Transverse colon (tissue), 4 donors: ENCODE measurements at regions not wholly inside any gene's neighbourhood (a gene's known extent, or its start where the extent isn't known, plus 50 kb on each side); places are given as distances from the start of the nearest gene placed in this dataset.

Experiments used
- DNase-seq: peaks from one replicate; pipeline ENCODE4 v3.0.0-alpha.2; 2019
- H3K27ac ChIP-seq, 4 donors: fragments of 200-600 bp; sonication (generic); 2 replicates each; pipeline ENCODE4 v1.5.1; 2016 to 2018; ENCODE audit warnings: inconsistent platforms in 4 of 4
- H3K27me3 ChIP-seq: fragments of 200-600 bp; sonication (generic); 2 replicates; pipeline ENCODE4 v1.5.1; 2017; ENCODE audit warnings: inconsistent platforms
- H3K36me3 ChIP-seq, 4 donors: fragments of 200-600 bp; sonication (generic); 2 replicates each; pipeline ENCODE4 v1.5.1; 2017 to 2019; ENCODE audit warnings: inconsistent platforms in 4 of 4
- H3K4me1 ChIP-seq, 4 donors: fragments of 200-600 bp; sonication (generic); 2 replicates each; pipeline ENCODE4 v1.5.1; 2017 to 2020; ENCODE audit warnings: inconsistent platforms in 4 of 4
- H3K4me3 ChIP-seq, 4 donors: fragments of 200-600 bp; sonication (generic); 1 replicate in 1 of 4; 2 replicates in 3 of 4; pipeline versions ENCODE4 v1.5.1 to v1.6.1; 2017 to 2019; ENCODE audit warnings: inconsistent platforms in 4 of 4
- H3K9me3 ChIP-seq, 2 donors: fragments of 200-600 bp; sonication (generic); 2 replicates each; pipeline ENCODE4 v1.5.1; 2017 to 2019; ENCODE audit warnings: inconsistent platforms in 2 of 2
- CTCF ChIP-seq, 5 experiments: fragments of 200-600 bp in 3 of 5; fragments of 450-650 bp in 2 of 5; sonication (generic) in 3 of 5; IDR thresholded peaks; 1 replicate in 2 of 5; 2 replicates in 3 of 5; pipeline ENCODE4 v1.5.1; 2016 to 2017; ENCODE audit warnings: antibody characterized with exemption in 5 of 5, inconsistent platforms in 3 of 5, mild to moderate bottlenecking in 2 of 5, moderate library complexity in 1 of 5
- EP300 ChIP-seq: sonication (generic); formaldehyde crosslinking; IDR thresholded peaks from one replicate; pipeline ENCODE4 v1.6.1; 2017; ENCODE audit warnings: antibody characterized with exemption, low read depth
- POLR2A ChIP-seq: fragments of 450-650 bp; IDR thresholded peaks from one replicate; pipeline ENCODE4 v1.6.1; 2016; ENCODE audit warnings: antibody characterized with exemption, mild to moderate bottlenecking, moderate library complexity
- POLR2AphosphoS5 ChIP-seq, 3 donors: sonication (generic); formaldehyde crosslinking; IDR thresholded peaks; one replicate each; pipeline ENCODE4 v1.6.1; 2016; ENCODE audit warnings: antibody characterized with exemption in 3 of 3
- WGBS, 2 donors: methylation state at CpG; one replicate each; pipeline ENCODE4 v1.1.5; 2018; ENCODE audit warnings: low coverage in 1 of 2; 5-methylcytosine and 5-hydroxymethylcytosine counted together
- in situ Hi-C, 4 donors: fragments of 200-750 bp; cut with MboI; loops; one replicate each; pipeline versions ENCODE4 v1.15.0 to v1.15.1; 2017; ENCODE audit warnings: low sequenced_read_pairs in 3 of 4, low pct_ligation_motif_present in 1 of 4, low pct_unique_long_range_greater_than_20kb in 1 of 4
- intact Hi-C: fragments of 100-400 bp; cut with DNase I; formaldehyde crosslinking; loops from one replicate; pipeline ENCODE4 v1.15.1; 2023; ENCODE audit warnings: low total_unique reads

DNA sequence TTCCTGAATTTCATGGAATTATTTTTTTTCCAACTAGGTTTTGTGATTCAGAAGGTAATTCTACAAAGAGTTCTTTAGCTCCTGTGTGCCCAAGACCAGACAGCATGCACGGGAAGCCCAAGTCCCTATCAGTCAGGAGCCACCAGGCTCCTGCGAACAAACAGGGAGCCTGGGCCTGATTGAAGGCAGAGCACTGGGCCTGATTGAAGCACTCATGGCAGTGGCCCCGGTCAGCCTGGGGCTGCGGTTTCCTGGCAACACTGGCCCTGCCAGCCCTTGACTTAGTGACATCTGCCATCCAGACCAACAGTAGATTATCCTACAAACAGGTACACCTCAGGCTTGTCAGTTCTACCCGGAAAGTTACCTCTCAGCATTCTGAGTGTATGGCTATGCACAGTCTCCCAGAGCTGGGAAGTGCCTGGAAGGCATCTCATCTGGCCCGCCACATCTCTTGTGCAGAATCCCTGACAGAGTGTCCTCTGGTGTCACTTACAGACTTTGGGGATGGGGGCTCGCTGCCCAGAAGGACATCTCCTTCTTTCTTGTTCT is 133.8 kb downstream of the VEGFA start:
- H3K4me1 ChIP-seq: no peaks in the 10 kb centered on the region
- in situ Hi-C loops: no loop called here
- intact Hi-C loops: no loop called here
- H3K4me3 ChIP-seq: no peak overlapping the region
- H3K36me3 ChIP-seq: no peaks in the 10 kb centered on the region
- no peak for TF ChIP-seq POLR2A
- TF ChIP-seq CTCF (IDR thresholded peaks at IDR 0.05): no peak
- TF ChIP-seq POLR2AphosphoS5 (IDR thresholded peaks at IDR 0.05): no peak
- no peak for TF ChIP-seq EP300
- WGBS, 2 donors: 71 to 89% methylated on average over 2 to 7 of the region's 7 CpGs
- DNase-seq: no peak
- no peak overlapping the region for H3K27ac ChIP-seq
- no peaks in the 10 kb centered on the region for H3K27me3 ChIP-seq
- H3K9me3 ChIP-seq: no peaks in the 10 kb centered on the region

DNA sequence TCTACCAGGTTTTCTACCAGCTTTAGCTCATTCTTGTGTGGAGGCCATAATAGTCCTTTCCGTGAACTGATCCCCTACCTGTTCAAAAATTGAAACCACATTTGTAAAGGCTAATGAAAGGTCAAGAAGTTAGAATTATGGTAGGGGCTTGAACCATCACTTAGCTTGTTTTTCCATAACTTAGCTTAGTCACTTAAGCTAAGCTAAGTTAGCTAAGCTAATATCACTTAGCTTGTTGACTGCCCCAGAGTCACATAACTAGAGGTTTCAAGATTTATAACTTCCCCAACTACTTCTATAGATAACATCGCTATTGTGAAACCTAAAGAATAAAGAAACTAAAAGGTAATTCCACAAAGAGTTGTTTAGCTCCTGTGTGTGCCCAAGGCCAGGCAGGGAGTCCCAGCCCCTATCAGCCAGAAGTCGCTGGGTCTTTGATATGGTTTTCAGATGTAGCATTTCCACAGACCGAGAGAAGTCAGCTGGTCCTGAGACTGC is 131.8 kb downstream of the VEGFA start:
- no peak for TF ChIP-seq POLR2A
- no peak for TF ChIP-seq POLR2AphosphoS5 (IDR thresholded peaks at IDR 0.05)
- TF ChIP-seq EP300: no peak
- no peak for TF ChIP-seq CTCF (IDR thresholded peaks at IDR 0.05)
- intact Hi-C loops: no loop called here
- no peaks in the 10 kb centered on the region for H3K36me3 ChIP-seq
- 78 to 84% methylated on average over 3 to 4 of the region's 4 CpGs for WGBS, 2 donors
- H3K27ac ChIP-seq: no peak overlapping the region
- H3K27me3 ChIP-seq: no peaks in the 10 kb centered on the region
- in situ Hi-C loops: no loop called here
- H3K4me1 ChIP-seq: no peaks in the 10 kb centered on the region
- no peaks in the 10 kb centered on the region for H3K9me3 ChIP-seq
- no peak for DNase-seq
- no peak overlapping the region for H3K4me3 ChIP-seq

- Histone ChIP-seq H3K4me3 (no peak overlapping the region), H3K36me3 (no peaks in the 10 kb centered on the region), H3K27me3 (no peaks in the 10 kb centered on the region), H3K27ac (peak overlapping the region in 1 of 4 donors; percentile 11), H3K4me1 (no peaks in the 10 kb centered on the region), H3K9me3 (no peaks in the 10 kb centered on the region)
- TF ChIP-seq POLR2A (no peak), POLR2AphosphoS5 (IDR thresholded peaks at IDR 0.05) (no peak), CTCF (IDR thresholded peaks at IDR 0.05) (no peak), EP300 (no peak)
- in situ Hi-C loops: no loop called here
- 76 to 85% methylated on average over 5 to 13 of the region's 13 CpGs for WGBS, 2 donors
- intact Hi-C loops: no loop called here
- no peak for DNase-seq
Observed at GRCh38 chr6:43900916-43901732, 131.1 kb downstream of the VEGFA start.

GRCh38 chr6:43900560-43900915 is 130.5 kb downstream of the VEGFA start:
- TF ChIP-seq POLR2A: no peak
- TF ChIP-seq CTCF (IDR thresholded peaks at IDR 0.05): no peak
- TF ChIP-seq EP300: no peak
- no peak for TF ChIP-seq POLR2AphosphoS5 (IDR thresholded peaks at IDR 0.05)
- no peak overlapping the region for H3K4me3 ChIP-seq
- 78 to 100% methylated on average over 1 to 3 of the region's 3 CpGs for WGBS, 2 donors
- no peak for DNase-seq
- intact Hi-C loops: no loop called here
- H3K27me3 ChIP-seq: no peaks in the 10 kb centered on the region
- no peaks in the 10 kb centered on the region for H3K9me3 ChIP-seq
- H3K36me3 ChIP-seq: no peaks in the 10 kb centered on the region
- H3K27ac ChIP-seq: peak overlapping the region in 1 of 4 donors; percentile 11
- in situ Hi-C loops: no loop called here
- H3K4me1 ChIP-seq: no peaks in the 10 kb centered on the region
